H1 (cell line): ENCODE measurements at regions not wholly inside any gene's neighbourhood (a gene's known extent, or its start where the extent isn't known, plus 50 kb on each side); places are given as distances from the start of the nearest gene placed in this dataset.

Source experiments
- ASH2L ChIP-seq: fragments of 200-600, 300-600 bp; sonication (generic); IDR thresholded peaks from one replicate; pipeline ENCODE4 v1.7.1; 2017; ENCODE audit warnings: low read length
- CREB1 ChIP-seq: IDR thresholded peaks from 2 replicates; pipeline ENCODE4 v1.6.1; 2012; ENCODE audit warnings: inconsistent platforms
- NANOG ChIP-seq: IDR thresholded peaks from 2 replicates; pipeline ENCODE4 v1.6.1; 2011; ENCODE audit warnings: low read length, low read depth, mild to moderate bottlenecking, inconsistent platforms; ENCODE audit not compliant: insufficient read depth, poor library complexity, severe bottlenecking
- PHF8 ChIP-seq: fragments of 200-600 bp; sonication (generic); conservative IDR thresholded peaks from 2 replicates; pipeline ENCODE4 v1.7.1; 2012; ENCODE audit warnings: low read depth, mild to moderate bottlenecking, inconsistent platforms, low read length, moderate library complexity
- YY1 ChIP-seq: IDR thresholded peaks from 2 replicates; pipeline ENCODE4 v1.6.1; 2011; ENCODE audit warnings: low read depth, mild to moderate bottlenecking, low read length

- no peak for TF ChIP-seq YY1
- no peak for TF ChIP-seq ASH2L
- no peak for TF ChIP-seq PHF8
- no peak for TF ChIP-seq NANOG
- TF ChIP-seq CREB1 = no peak
Observed at GRCh38 chr5:167530548-167530947, 760.9 kb upstream of the WWC1 start (continued).
